Sigmoid colon (tissue), 4 donors: ENCODE measurements at regions not wholly inside any gene's neighbourhood (a gene's known extent, or its start where the extent isn't known, plus 50 kb on each side); places are given as distances from the start of the nearest gene placed in this dataset.

Experiments used
- CTCF ChIP-seq, 4 experiments: fragments of 450-650 bp in 3 of 4; fragments of 200-600 bp in 1 of 4; IDR thresholded peaks; one replicate each; pipeline ENCODE4 v1.5.1; 2016 to 2019; ENCODE audit warnings: antibody characterized with exemption in 4 of 4, mild to moderate bottlenecking in 3 of 4, moderate library complexity in 2 of 4
- EP300 ChIP-seq, 4 donors: sonication (generic); formaldehyde crosslinking; IDR thresholded peaks; one replicate each; pipeline ENCODE4 v1.6.1; 2017; ENCODE audit warnings: antibody characterized with exemption in 4 of 4
- POLR2A ChIP-seq, 2 donors: fragments of 450-650 bp; IDR thresholded peaks; one replicate each; pipeline ENCODE4 v1.6.1; 2016; ENCODE audit warnings: antibody characterized with exemption in 2 of 2, mild to moderate bottlenecking in 2 of 2, moderate library complexity in 2 of 2
- POLR2AphosphoS5 ChIP-seq, 4 donors: sonication (generic); formaldehyde crosslinking; IDR thresholded peaks; one replicate each; pipeline ENCODE4 v1.6.1; 2017; ENCODE audit warnings: antibody characterized with exemption in 4 of 4

GRCh38 chr5:158162479-158163034 lies 303.6 kb upstream of the CLINT1 start:
- TF ChIP-seq EP300 (IDR thresholded peaks at IDR 0.05) (no peak), CTCF (IDR thresholded peaks at IDR 0.05) (no peak), POLR2A (IDR thresholded peaks at IDR 0.05) (no peak), POLR2AphosphoS5 (IDR thresholded peaks at IDR 0.05) (no peak)
